BJ (cell line): ENCODE measurements at regions not wholly inside any gene's neighbourhood (a gene's known extent, or its start where the extent isn't known, plus 50 kb on each side); places are given as distances from the start of the nearest gene placed in this dataset.

Experiments
- CTCF ChIA-PET: fragments of 350-600 bp; formaldehyde crosslinking; extraction: SDS; loops from one replicate; lab custom pipeline; 2021; ENCODE audit warnings: antibody characterized with exemption, inconsistent platforms; lab: Yijun Ruan, JAX
- POLR2A ChIA-PET: fragments of 300-600 bp; sonication (Branson Sonifier 250); formaldehyde crosslinking; extraction: SDS; loops from one replicate; lab custom pipeline; 2021; ENCODE audit warnings: antibody characterized with exemption; lab: Charles Lee
- DNase-seq: peaks from one replicate; pipeline ENCODE4 v3.0.0-alpha.2; 2011; ENCODE audit warnings: low read depth
- H3K27me3 ChIP-seq: 2 replicates; pipeline ENCODE4 v1.6.0; 2011; ENCODE audit warnings: low read length; ENCODE audit not compliant: control insufficient read depth, insufficient read depth
- H3K36me3 ChIP-seq: 2 replicates; pipeline ENCODE4 v1.5.1; 2011; ENCODE audit warnings: low read length; ENCODE audit not compliant: control insufficient read depth, insufficient read depth
- H3K4me3 ChIP-seq: 2 replicates; pipeline ENCODE4 v1.5.1; 2011; ENCODE audit warnings: low read depth, mild to moderate bottlenecking, control low read depth, low read length
- TF ChIP-seq, protein P1 (sequence below): IDR thresholded peaks from 2 replicates; pipeline ENCODE4 v1.5.1; 2011; ENCODE audit warnings: low read depth, mild to moderate bottlenecking, control low read depth, inconsistent platforms, low read length, moderate library complexity; ENCODE audit not compliant: insufficient read depth

DNA sequence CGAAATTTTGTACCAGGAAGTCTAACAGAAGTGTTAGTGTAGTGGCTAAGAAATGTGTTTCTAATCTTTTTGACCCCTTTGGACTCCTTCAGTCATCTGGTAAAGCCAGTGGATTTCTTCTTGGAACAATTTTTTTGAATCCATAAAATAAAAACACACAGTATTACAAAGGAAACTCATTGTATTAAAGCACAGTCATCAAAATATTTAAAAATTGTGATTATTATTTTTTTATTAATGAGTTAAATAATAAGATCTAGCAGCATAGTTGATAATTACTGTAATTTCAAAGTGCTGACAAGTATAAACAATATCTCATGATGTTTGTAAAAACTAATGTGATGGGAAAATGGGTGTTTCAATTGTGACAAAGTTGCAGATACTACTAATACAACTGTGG lies 72.2 kb upstream of the LRRC3B start:
- TF ChIP-seq, protein P1, sequence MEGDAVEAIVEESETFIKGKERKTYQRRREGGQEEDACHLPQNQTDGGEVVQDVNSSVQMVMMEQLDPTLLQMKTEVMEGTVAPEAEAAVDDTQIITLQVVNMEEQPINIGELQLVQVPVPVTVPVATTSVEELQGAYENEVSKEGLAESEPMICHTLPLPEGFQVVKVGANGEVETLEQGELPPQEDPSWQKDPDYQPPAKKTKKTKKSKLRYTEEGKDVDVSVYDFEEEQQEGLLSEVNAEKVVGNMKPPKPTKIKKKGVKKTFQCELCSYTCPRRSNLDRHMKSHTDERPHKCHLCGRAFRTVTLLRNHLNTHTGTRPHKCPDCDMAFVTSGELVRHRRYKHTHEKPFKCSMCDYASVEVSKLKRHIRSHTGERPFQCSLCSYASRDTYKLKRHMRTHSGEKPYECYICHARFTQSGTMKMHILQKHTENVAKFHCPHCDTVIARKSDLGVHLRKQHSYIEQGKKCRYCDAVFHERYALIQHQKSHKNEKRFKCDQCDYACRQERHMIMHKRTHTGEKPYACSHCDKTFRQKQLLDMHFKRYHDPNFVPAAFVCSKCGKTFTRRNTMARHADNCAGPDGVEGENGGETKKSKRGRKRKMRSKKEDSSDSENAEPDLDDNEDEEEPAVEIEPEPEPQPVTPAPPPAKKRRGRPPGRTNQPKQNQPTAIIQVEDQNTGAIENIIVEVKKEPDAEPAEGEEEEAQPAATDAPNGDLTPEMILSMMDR, result no peak

GRCh38 chr3:26556637-26557036 lies 65.9 kb upstream of the LRRC3B start:
- TF ChIP-seq, protein P1, result no peak
- ChIA-PET CTCF (no interaction called here), POLR2A (no interaction called here)
- no peaks in the 10 kb centered on the region for H3K27me3 ChIP-seq
- H3K36me3 ChIP-seq, result no peaks in the 10 kb centered on the region
- H3K4me3 ChIP-seq, result no peak overlapping the region
- DNase-seq, result no peak

More for the DNA sequence above, 72.2 kb upstream of the LRRC3B start:
- Histone ChIP-seq H3K4me3 (no peak overlapping the region), H3K27me3 (no peaks in the 10 kb centered on the region), H3K36me3 (no peaks in the 10 kb centered on the region)
- POLR2A ChIA-PET, result no interaction called here
- no peak for DNase-seq
- CTCF ChIA-PET, result no interaction called here

- H3K36me3 ChIP-seq, result no peaks in the 10 kb centered on the region
- H3K4me3 ChIP-seq, result no peak overlapping the region
- TF ChIP-seq, protein P1, result no peak
- no peak for DNase-seq
- CTCF ChIA-PET, result no interaction called here
- H3K27me3 ChIP-seq, result no peaks in the 10 kb centered on the region
- POLR2A ChIA-PET, result no interaction called here
These were observed 64.3 kb upstream of the LRRC3B start for GRCh38 chr3:26558257-26558656.

DNA sequence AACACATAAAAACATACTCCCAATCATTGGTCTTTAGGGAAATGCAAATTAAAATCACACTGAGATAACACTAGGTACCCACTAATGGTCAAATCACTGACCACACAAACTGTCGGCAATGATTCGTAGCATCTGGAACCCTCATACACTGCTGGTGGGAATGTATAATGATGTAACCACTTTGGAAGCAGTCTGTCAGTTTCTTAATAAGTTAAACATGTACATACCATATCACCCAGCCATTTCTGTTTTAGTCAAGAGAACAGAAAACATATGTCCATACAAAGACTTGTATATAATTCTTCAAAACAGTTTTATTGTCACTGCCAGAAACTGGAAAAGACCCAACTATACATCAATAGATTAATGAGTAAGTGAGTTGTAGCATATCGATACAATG lies 63.3 kb upstream of the LRRC3B start:
- H3K36me3 ChIP-seq, result no peaks in the 10 kb centered on the region
- POLR2A ChIA-PET, result no interaction called here
- H3K27me3 ChIP-seq, result no peaks in the 10 kb centered on the region
- CTCF ChIA-PET, result no interaction called here
- no peak overlapping the region for H3K4me3 ChIP-seq
- no peak for DNase-seq
- TF ChIP-seq, protein P1, result no peak

- Histone ChIP-seq H3K4me3 (no peak overlapping the region), H3K27me3 (no peaks in the 10 kb centered on the region), H3K36me3 (no peaks in the 10 kb centered on the region)
- no peak for DNase-seq
- TF ChIP-seq, protein P1, result no peak
- CTCF ChIA-PET, result no interaction called here
- POLR2A ChIA-PET, result no interaction called here
These were observed 62.5 kb upstream of the LRRC3B start for GRCh38 chr3:26560081-26560480.
